Muscle layer of colon (tissue), 2 donors: ENCODE measurements at regions not wholly inside any gene's neighbourhood (a gene's known extent, or its start where the extent isn't known, plus 50 kb on each side); places are given as distances from the start of the nearest gene placed in this dataset.

Experiments used
- H3K27ac ChIP-seq: one replicate; pipeline ENCODE4 v1.7.0; 2013; ENCODE audit warnings: low read depth, mild to moderate bottlenecking, low read length, moderate library complexity
- H3K27me3 ChIP-seq, 2 donors: one replicate each; pipeline ENCODE4 v1.7.0; 2013; ENCODE audit warnings: low read length in 2 of 2, mild to moderate bottlenecking in 2 of 2; ENCODE audit not compliant: insufficient read depth in 2 of 2, control insufficient read depth in 1 of 2
- H3K36me3 ChIP-seq: one replicate; pipeline ENCODE4 v1.7.0; 2013; ENCODE audit warnings: mild to moderate bottlenecking, low read length; ENCODE audit not compliant: insufficient read depth
- H3K4me1 ChIP-seq: one replicate; pipeline ENCODE4 v1.7.0; 2013; ENCODE audit warnings: mild to moderate bottlenecking, low read length; ENCODE audit not compliant: insufficient read depth
- H3K4me3 ChIP-seq, 2 donors: one replicate each; pipeline ENCODE4 v1.7.0; 2013; ENCODE audit warnings: low read length in 2 of 2, low read depth in 1 of 2, mild to moderate bottlenecking in 1 of 2, moderate library complexity in 1 of 2
- H3K9ac ChIP-seq: one replicate; pipeline ENCODE4 v1.7.0; 2013; ENCODE audit warnings: low read length
- H3K9me3 ChIP-seq: one replicate; pipeline ENCODE4 v1.7.0; 2013; ENCODE audit warnings: mild to moderate bottlenecking, low read length
- donor health status: abdominal sarcoma.
- donor health status: Adenocarcinoma of cecum.

DNA sequence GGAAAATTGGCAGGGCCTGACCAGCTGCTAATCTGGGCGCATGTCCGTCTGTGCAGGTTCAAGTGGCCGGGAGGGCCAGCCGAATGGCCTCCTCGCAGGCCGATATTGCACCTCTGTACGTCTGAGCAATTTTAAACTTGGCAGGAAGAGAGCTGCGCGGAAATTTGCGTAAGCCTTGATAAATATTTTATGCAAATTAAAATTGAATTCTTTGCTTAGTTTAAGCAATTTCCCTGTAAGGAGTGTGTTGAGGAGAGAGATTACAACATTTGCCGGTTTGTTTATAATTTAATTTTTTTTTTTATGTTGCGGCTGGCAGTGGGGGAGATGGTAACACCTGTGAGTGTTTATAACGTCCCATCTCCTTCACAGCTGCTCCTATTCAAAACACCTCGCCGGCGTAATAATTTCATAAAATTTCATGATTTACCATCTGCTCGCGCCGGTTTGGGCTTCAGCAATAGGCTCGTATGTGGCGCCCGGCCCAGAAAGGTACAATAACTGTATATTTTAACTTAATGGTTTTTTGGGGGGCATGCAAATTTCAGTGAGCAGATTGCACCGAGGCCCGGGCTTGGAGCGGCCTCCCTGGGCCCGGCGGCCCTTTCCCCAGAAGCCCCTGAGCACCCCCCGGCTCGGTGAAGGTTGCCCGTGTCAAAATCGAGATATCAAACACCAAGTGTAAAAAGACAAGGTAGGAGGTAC, 269.4 kb upstream of the MVB12B start:
- H3K9ac ChIP-seq = no peak overlapping the region
- H3K4me3 ChIP-seq = no peak overlapping the region
- H3K36me3 ChIP-seq = no peaks in the 10 kb centered on the region
- no peaks in the 10 kb centered on the region for H3K9me3 ChIP-seq
- peaks cover 8% of the 10 kb centered on the region for H3K4me1 ChIP-seq
- no peak overlapping the region for H3K27ac ChIP-seq
- H3K27me3 ChIP-seq = no peaks in the 10 kb centered on the region

DNA sequence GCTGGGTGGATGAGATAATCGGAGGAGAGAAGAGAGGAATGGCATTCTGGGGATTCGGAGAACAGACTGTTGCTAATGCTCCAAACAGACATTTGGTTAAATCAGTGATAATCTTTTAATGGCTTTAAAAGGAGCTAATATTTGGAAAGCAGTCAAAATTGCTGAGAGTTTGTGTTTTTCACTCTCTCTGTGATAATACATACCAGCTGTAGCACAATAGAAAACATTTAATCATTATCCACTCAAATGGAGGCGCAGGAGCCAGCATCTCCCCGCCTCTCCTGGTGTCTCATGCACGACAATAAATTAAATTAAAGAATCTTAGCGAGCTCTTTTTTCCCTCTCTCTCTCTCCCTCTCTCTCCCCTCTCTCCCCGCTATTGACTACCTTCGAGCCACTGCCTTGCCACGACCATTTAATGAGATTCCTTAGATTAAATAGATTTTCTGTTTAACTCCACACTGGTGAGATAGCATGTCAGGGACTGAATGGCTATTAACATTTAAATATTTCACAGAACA, 268.6 kb upstream of the MVB12B start:
- H3K27ac ChIP-seq = no peak overlapping the region
- no peaks in the 10 kb centered on the region for H3K9me3 ChIP-seq
- H3K4me3 ChIP-seq = no peak overlapping the region
- H3K36me3 ChIP-seq = no peaks in the 10 kb centered on the region
- H3K9ac ChIP-seq = no peak overlapping the region
- H3K27me3 ChIP-seq = no peaks in the 10 kb centered on the region
- peaks cover 8% of the 10 kb centered on the region for H3K4me1 ChIP-seq

DNA sequence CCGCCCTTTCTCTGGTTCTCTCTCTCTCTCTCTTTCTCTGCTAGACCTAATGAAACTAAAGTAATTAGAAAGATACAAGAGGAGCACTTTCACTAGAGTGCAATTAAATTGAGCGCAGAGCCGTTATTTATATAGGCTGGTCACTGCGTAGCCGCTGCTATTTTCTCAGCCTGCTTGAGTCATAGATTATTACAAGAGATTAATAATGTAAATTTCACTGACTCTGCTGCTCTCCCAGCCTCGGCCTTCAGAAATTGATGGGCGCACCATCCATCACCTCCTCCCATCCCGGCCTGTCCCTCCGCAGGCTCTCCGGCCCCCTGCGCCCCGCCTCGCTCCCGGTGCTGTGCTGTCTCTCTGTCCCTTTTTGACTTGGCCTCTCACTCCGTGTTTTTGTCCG, 268.0 kb upstream of the MVB12B start:
- Histone ChIP-seq H3K9me3 (no peaks in the 10 kb centered on the region), H3K36me3 (no peaks in the 10 kb centered on the region), H3K27ac (no peak overlapping the region), H3K27me3 (no peaks in the 10 kb centered on the region), H3K4me3 (no peak overlapping the region), H3K4me1 (peaks cover 8% of the 10 kb centered on the region), H3K9ac (no peak overlapping the region)

- H3K27me3 ChIP-seq = peaks cover 3 to 6% of the 10 kb centered on the region in 2 donors
- H3K36me3 ChIP-seq = no peaks in the 10 kb centered on the region
- H3K9ac ChIP-seq = no peak overlapping the region
- no peaks in the 10 kb centered on the region for H3K9me3 ChIP-seq
- H3K4me3 ChIP-seq = no peak overlapping the region
- peaks cover 8% of the 10 kb centered on the region for H3K4me1 ChIP-seq
- no peak overlapping the region for H3K27ac ChIP-seq
These were observed 265.1 kb upstream of the MVB12B start for GRCh38 chr9:126061575-126061974.

- Histone ChIP-seq H3K4me1 (peaks cover 8% of the 10 kb centered on the region), H3K27ac (no peak overlapping the region), H3K9ac (no peak overlapping the region), H3K9me3 (no peaks in the 10 kb centered on the region), H3K4me3 (no peak overlapping the region), H3K27me3 (peaks cover 4 to 6% of the 10 kb centered on the region in 2 donors), H3K36me3 (no peaks in the 10 kb centered on the region)
These were observed 264.3 kb upstream of the MVB12B start for GRCh38 chr9:126062158-126062886.

DNA sequence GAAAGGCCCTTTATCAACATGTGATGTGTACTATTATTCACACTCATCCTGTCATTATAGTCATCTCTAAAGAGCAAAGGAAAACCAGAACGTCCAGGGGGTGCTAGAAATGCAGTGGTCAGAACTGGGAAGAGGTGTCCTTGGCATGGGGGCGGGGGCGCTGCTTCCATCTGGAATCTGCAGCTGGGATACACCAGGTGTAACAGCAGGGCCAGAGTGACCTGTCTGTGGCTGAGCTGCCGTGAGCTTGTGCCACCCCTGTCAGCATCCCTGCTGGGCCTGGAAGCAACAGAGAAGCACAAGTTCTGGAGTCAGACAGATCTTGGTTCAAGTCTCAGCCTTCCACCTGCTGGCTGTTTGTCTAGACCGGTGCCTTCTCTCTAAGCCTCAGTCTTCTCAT, 263.3 kb upstream of the MVB12B start:
- no peaks in the 10 kb centered on the region for H3K9me3 ChIP-seq
- peaks cover 4 to 6% of the 10 kb centered on the region in 2 donors for H3K27me3 ChIP-seq
- H3K4me1 ChIP-seq = no peaks in the 10 kb centered on the region
- H3K36me3 ChIP-seq = no peaks in the 10 kb centered on the region
- H3K4me3 ChIP-seq = no peak overlapping the region
- no peak overlapping the region for H3K27ac ChIP-seq
- no peak overlapping the region for H3K9ac ChIP-seq

DNA sequence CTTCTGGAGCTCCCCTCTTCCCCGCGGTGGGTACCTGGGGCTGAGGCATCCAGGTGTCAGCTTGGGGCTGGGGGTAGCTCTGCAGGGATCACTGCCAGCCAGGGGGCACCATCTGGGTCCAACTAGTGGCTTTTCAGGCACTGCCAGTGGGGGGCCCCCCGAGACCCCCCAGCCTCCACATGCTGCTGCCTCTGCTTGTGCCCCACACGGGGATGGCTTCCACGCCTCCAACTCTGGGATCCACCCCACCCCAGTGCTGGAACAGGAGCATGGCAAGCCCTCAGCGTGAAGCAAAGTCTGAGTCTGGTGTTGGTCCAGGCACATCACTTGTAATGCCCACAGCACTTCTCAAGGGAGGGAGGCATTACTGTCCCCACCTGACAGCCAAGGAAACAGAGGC, 260.5 kb upstream of the MVB12B start:
- Histone ChIP-seq H3K27ac (no peak overlapping the region), H3K9me3 (no peaks in the 10 kb centered on the region), H3K36me3 (no peaks in the 10 kb centered on the region), H3K4me1 (no peaks in the 10 kb centered on the region), H3K27me3 (peaks cover 4 to 16% of the 10 kb centered on the region in 2 donors), H3K4me3 (no peak overlapping the region), H3K9ac (no peak overlapping the region)

DNA sequence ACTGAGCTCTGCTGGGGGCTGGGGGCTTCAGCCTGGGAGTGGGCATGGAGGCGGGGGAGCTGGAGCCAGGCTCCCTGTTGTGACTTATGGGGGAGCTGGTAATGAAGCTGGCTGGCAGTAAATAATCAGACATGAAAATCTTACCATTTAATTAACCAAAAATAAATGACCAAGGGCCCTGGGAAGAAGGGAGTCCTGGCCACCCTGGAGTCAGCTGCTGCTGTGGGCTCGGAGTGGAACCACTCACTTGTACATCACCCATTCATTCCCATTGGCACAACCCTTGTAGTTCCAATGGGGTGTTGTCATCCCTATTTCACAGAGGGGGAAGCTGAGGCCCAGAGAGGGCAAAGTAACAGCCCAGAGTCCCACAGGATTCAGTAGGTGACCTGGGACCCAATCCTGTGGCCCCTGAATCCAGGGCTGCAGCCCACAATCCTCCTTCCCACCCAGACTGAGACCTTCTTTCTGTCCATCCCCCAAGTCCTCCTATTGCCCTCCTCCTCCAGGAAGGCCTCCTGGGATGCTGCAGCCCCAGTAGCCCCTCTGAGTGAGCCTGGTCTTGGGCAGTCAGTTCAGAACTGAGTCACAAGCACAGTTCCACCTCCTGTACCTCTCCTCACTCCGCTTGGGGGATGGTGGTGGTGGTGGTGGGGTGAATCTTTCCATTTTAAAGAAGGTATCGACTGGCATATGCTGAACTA, 259.4 kb upstream of the MVB12B start:
- peaks cover 4 to 16% of the 10 kb centered on the region in 2 donors for H3K27me3 ChIP-seq
- no peak overlapping the region for H3K4me3 ChIP-seq
- no peak overlapping the region for H3K9ac ChIP-seq
- no peaks in the 10 kb centered on the region for H3K9me3 ChIP-seq
- no peak overlapping the region for H3K27ac ChIP-seq
- no peaks in the 10 kb centered on the region for H3K36me3 ChIP-seq
- no peaks in the 10 kb centered on the region for H3K4me1 ChIP-seq

- H3K4me1 ChIP-seq = no peaks in the 10 kb centered on the region
- no peak overlapping the region for H3K4me3 ChIP-seq
- H3K27ac ChIP-seq = no peak overlapping the region
- no peaks in the 10 kb centered on the region for H3K36me3 ChIP-seq
- H3K27me3 ChIP-seq = peaks cover 4 to 16% of the 10 kb centered on the region in 2 donors
- H3K9me3 ChIP-seq = no peaks in the 10 kb centered on the region
- no peak overlapping the region for H3K9ac ChIP-seq
These were observed 257.9 kb upstream of the MVB12B start for GRCh38 chr9:126068534-126069230.

DNA sequence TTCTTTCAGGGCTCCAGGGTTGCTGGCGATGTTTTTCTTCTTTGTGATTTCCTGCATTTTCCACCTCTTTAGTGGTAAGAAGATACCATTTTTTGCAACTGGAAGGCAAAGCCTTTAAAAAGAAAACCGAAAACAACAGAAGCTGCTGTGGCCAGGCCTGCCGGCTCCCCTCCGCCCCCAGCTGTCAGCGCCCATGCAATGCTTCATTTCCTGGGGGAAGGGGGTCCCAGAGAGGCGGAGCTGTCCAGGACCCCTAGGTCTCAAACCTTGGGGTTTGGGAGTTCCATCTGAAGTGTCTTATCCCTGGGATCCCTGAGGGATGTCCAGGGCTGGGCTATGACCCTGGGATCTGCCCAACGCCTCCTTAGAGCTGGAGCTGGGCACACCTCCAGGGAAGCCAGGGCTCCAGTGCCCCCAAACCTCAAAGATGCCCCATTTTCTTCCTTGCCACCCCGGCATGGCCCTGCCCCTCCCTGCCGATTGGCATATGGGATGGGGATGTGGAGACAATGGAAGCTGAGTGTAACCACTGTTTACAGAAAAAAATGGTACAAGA, 257.2 kb upstream of the MVB12B start:
- Histone ChIP-seq H3K36me3 (no peaks in the 10 kb centered on the region), H3K9ac (no peak overlapping the region), H3K9me3 (no peaks in the 10 kb centered on the region), H3K27ac (no peak overlapping the region), H3K27me3 (peaks cover 4 to 16% of the 10 kb centered on the region in 2 donors), H3K4me3 (no peak overlapping the region), H3K4me1 (no peaks in the 10 kb centered on the region)
